HCT116 (cell line): ENCODE measurements at regions not wholly inside any gene's neighbourhood (a gene's known extent, or its start where the extent isn't known, plus 50 kb on each side); places are given as distances from the start of the nearest gene placed in this dataset.

ENCODE experiments used
- ATAC-seq: fragments of 200-7000 bp; cut with Tn5 transposase; 2 replicates; pipeline ENCODE4 v1.9.1; 2020; ENCODE audit warnings: mild to moderate bottlenecking, moderate library complexity
- BruUV-seq: library from RNA; stranded (reverse); fragments of 400-500 nt; replicated peaks from 2 replicates; lab custom pipeline; 2021; lab: Mats Ljungman, UMichigan
- CTCF ChIA-PET: fragments of 300-600 bp; sonication (Branson Sonifier 250); formaldehyde crosslinking; loops from one replicate; lab custom pipeline; 2021; ENCODE audit warnings: antibody characterized with exemption; lab: Charles Lee
- POLR2A ChIA-PET: fragments of 300-600, 350-600 bp; sonication (Branson Sonifier 250); formaldehyde crosslinking; loops from one replicate; lab custom pipeline; 2021; ENCODE audit warnings: antibody characterized with exemption; lab: Charles Lee
- RAD21 ChIA-PET, 2 experiments: fragments of 300-600 bp; sonication (Branson Sonifier 250); formaldehyde crosslinking; loops; one replicate each; lab custom pipeline; 2023; ENCODE audit warnings: low total read pairs in 2 of 2; ENCODE audit not compliant: uncharacterized antibody in 2 of 2, unreplicated experiment in 2 of 2, low non-redundant PET in 1 of 2; lab: Charles Lee
- DNase-seq: peaks from one replicate; pipeline ENCODE4 v3.0.0-alpha.2; 2010; ENCODE audit warnings: low read depth, low spot score
- H2AFZ ChIP-seq: fragments of 200-600 bp; shearing (Covaris generic), sonication (generic); 2 replicates; pipeline ENCODE4 v1.6.1; 2017; ENCODE audit warnings: low read depth, mixed run types, mixed read lengths, antibody characterized with exemption, low read length; ENCODE audit not compliant: poor library complexity, severe bottlenecking
- H3K27ac ChIP-seq: 2 replicates; pipeline ENCODE4 v1.5.1; 2012; ENCODE audit warnings: low read depth, low read length
- H3K27me3 ChIP-seq: fragments of 200-600 bp; sonication (generic); 2 replicates; pipeline ENCODE4 v1.6.1; 2016; ENCODE audit warnings: mixed run types, low read length, mixed read lengths; ENCODE audit not compliant: insufficient read depth
- H3K36me3 ChIP-seq, 2 experiments: fragments of 200-500 bp in 1 of 2; fragments of 200-600 bp in 1 of 2; sonication (Bioruptor generic) in 1 of 2; sonication (generic) in 1 of 2; 2 replicates each; pipeline versions ENCODE4 v1.5.1 to v1.6.1; 2014 to 2016; ENCODE audit warnings: low read length in 2 of 2, inconsistent platforms in 1 of 2, mixed read lengths in 1 of 2, mixed run types in 1 of 2; ENCODE audit not compliant: insufficient read depth in 2 of 2, control insufficient read depth in 1 of 2
- H3K4me1 ChIP-seq, 2 experiments: fragments of 200-600 bp in 1 of 2; sonication (generic) in 1 of 2; 2 replicates each; pipeline versions ENCODE4 v1.5.1 to v1.6.1; 2012 to 2017; ENCODE audit warnings: low read length in 2 of 2, inconsistent platforms in 1 of 2, mild to moderate bottlenecking in 1 of 2, mixed read lengths in 1 of 2, mixed run types in 1 of 2, moderate library complexity in 1 of 2; ENCODE audit not compliant: insufficient read depth in 2 of 2, control insufficient read depth in 1 of 2
- H3K4me2 ChIP-seq: fragments of 200-600 bp; sonication (generic); 2 replicates; pipeline ENCODE4 v1.6.1; 2017; ENCODE audit warnings: mixed run types, low read length, mixed read lengths
- H3K4me3 ChIP-seq, 2 experiments: fragments of 200-600 bp in 1 of 2; sonication (generic) in 1 of 2; replicated peaks in 1 of 2; 2 replicates each; pipeline ENCODE4 v1.5.1; 2011 to 2016; ENCODE audit warnings: low read length in 2 of 2, control low read depth in 1 of 2, low read depth in 1 of 2, mild to moderate bottlenecking in 1 of 2, mixed read lengths in 1 of 2, mixed run types in 1 of 2
- H3K79me2 ChIP-seq: fragments of 200-600 bp; sonication (generic); 2 replicates; pipeline ENCODE4 v1.6.1; 2017; ENCODE audit warnings: mild to moderate bottlenecking, mixed run types, low read length, moderate library complexity, mixed read lengths; ENCODE audit not compliant: insufficient read depth
- H3K9ac ChIP-seq: fragments of 200-600 bp; sonication (generic); 2 replicates; pipeline ENCODE4 v1.6.1; 2016; ENCODE audit warnings: low read length, mixed read lengths
- H3K9me2 ChIP-seq: fragments of 200-600 bp; sonication (generic), shearing (Covaris generic); 2 replicates; pipeline ENCODE4 v1.6.1; 2017; ENCODE audit warnings: mixed run types, mild to moderate bottlenecking, moderate library complexity; ENCODE audit not compliant: insufficient read depth
- H3K9me3 ChIP-seq, 2 experiments: fragments of 200-500 bp in 1 of 2; fragments of 200-600 bp in 1 of 2; sonication (Bioruptor generic) in 1 of 2; sonication (generic) in 1 of 2; 2 replicates each; pipeline ENCODE4 v1.6.1; 2014 to 2017; ENCODE audit warnings: low read length in 2 of 2, mixed read lengths in 2 of 2, inconsistent platforms in 1 of 2, low read depth in 1 of 2, mild to moderate bottlenecking in 1 of 2, mixed run types in 1 of 2, moderate library complexity in 1 of 2; ENCODE audit not compliant: control insufficient read depth in 1 of 2, insufficient read depth in 1 of 2
- H4K20me1 ChIP-seq: fragments of 200-600 bp; sonication (generic), shearing (Covaris generic); 2 replicates; pipeline ENCODE4 v1.6.1; 2017; ENCODE audit warnings: mixed run types, mild to moderate bottlenecking, moderate library complexity; ENCODE audit not compliant: insufficient read depth
- ATF3 ChIP-seq: IDR thresholded peaks from 2 replicates; pipeline ENCODE4 v1.6.1; 2012
- CBX3 ChIP-seq: IDR thresholded peaks from 2 replicates; pipeline ENCODE4 v1.6.1; 2012; ENCODE audit warnings: low read depth
- CEBPB ChIP-seq: IDR thresholded peaks from 2 replicates; pipeline ENCODE4 v1.6.1; 2012; ENCODE audit warnings: low read depth
- EZH2phosphoT487 ChIP-seq: fragments of 200-600 bp; IDR thresholded peaks from 2 replicates; pipeline ENCODE4 v1.6.1; 2018; ENCODE audit warnings: antibody characterized with exemption, borderline replicate concordance
- FOSL1 ChIP-seq: IDR thresholded peaks from 2 replicates; pipeline ENCODE4 v1.6.1; 2012; ENCODE audit warnings: low read depth
- JUND ChIP-seq: IDR thresholded peaks from 2 replicates; pipeline ENCODE4 v1.6.1; 2012
- MAX ChIP-seq: IDR thresholded peaks from 2 replicates; pipeline ENCODE4 v1.6.1; 2012
- POLR2A ChIP-seq: IDR thresholded peaks from 2 replicates; pipeline ENCODE4 v1.7.0; 2011; ENCODE audit warnings: borderline replicate concordance; ENCODE audit not compliant: insufficient read depth, insufficient read length; ENCODE audit errors: extremely low read depth
- POLR2AphosphoS5 ChIP-seq: IDR thresholded peaks from 2 replicates; pipeline ENCODE4 v1.6.1; 2011; ENCODE audit warnings: mild to moderate bottlenecking, low read depth, low read length, moderate library complexity
- RAD21 ChIP-seq: IDR thresholded peaks from 2 replicates; pipeline ENCODE4 v1.6.1; 2012; ENCODE audit warnings: low read depth, mild to moderate bottlenecking
- REST ChIP-seq: IDR thresholded peaks from 2 replicates; pipeline ENCODE4 v1.6.1; 2012; ENCODE audit warnings: low read depth
- SIN3A ChIP-seq: IDR thresholded peaks from 2 replicates; pipeline ENCODE4 v1.6.1; 2012; ENCODE audit warnings: low read depth
- TCF7L2 ChIP-seq: IDR thresholded peaks from 2 replicates; pipeline ENCODE4 v1.7.0; 2011; ENCODE audit warnings: borderline replicate concordance, inconsistent platforms; ENCODE audit not compliant: insufficient read depth, insufficient read length; ENCODE audit errors: extremely low read depth
- YY1 ChIP-seq: IDR thresholded peaks from 2 replicates; pipeline ENCODE4 v1.6.1; 2011; ENCODE audit warnings: low read length, low read depth, moderate library complexity, mild to moderate bottlenecking; ENCODE audit not compliant: insufficient replicate concordance; ENCODE audit errors: extremely low read depth
- ZBTB33 ChIP-seq: IDR thresholded peaks from 2 replicates; pipeline ENCODE4 v1.6.1; 2011; ENCODE audit warnings: mild to moderate bottlenecking, low read length, moderate library complexity; ENCODE audit not compliant: insufficient replicate concordance; ENCODE audit errors: extremely low read depth
- ZFX ChIP-seq: fragments of 450-650 bp; IDR thresholded peaks from 2 replicates; pipeline ENCODE4 v1.6.1; 2017
- ZNF274 ChIP-seq: fragments of 200-500 bp; sonication (Bioruptor generic); IDR thresholded peaks from 2 replicates; pipeline ENCODE4 v1.6.1; 2014; ENCODE audit warnings: mild to moderate bottlenecking, low read depth, low read length, inconsistent platforms
- intact Hi-C: fragments of 100-400 bp; cut with micrococcal nuclease; formaldehyde crosslinking; loops from 2 replicates; pipeline ENCODE4 v1.10.0; 2022

GRCh38 chr4:92184566-92184965 is 119.2 kb upstream of the GRID2 start:
- ATAC-seq: no peak
- no peak overlapping the region for H2AFZ ChIP-seq
- intact Hi-C loops: no loop called here
- CTCF ChIA-PET: no interaction called here
- no peaks in the 10 kb centered on the region for H3K9me3 ChIP-seq
- no peaks in the 10 kb centered on the region for H4K20me1 ChIP-seq
- no peak overlapping the region for H3K4me2 ChIP-seq
- H3K4me1 ChIP-seq: no peaks in the 10 kb centered on the region
- H3K36me3 ChIP-seq: no peaks in the 10 kb centered on the region
- H3K27ac ChIP-seq: no peak overlapping the region
- peaks cover 4% of the 10 kb centered on the region; the same call in 1 of the 2 replicates for H3K9me2 ChIP-seq
- no peak for TF ChIP-seq EZH2phosphoT487
- no peak for TF ChIP-seq TCF7L2
- TF ChIP-seq ZFX: no peak
- TF ChIP-seq FOSL1: no peak
- no peak for TF ChIP-seq CEBPB
- TF ChIP-seq, all 23 proteins: peak for 0
- H3K79me2 ChIP-seq: no peaks in the 10 kb centered on the region
- no peak overlapping the region for H3K4me3 ChIP-seq
- no TSS peak for BruUV-seq
- H3K27me3 ChIP-seq: no peaks in the 10 kb centered on the region
- RAD21 ChIA-PET: no interaction called here
- H3K9ac ChIP-seq: no peak overlapping the region
- POLR2A ChIA-PET: no interaction called here
- DNase-seq: no peak

- Histone ChIP-seq H3K36me3 (no peaks in the 10 kb centered on the region), H3K27me3 (no peaks in the 10 kb centered on the region), H3K79me2 (no peaks in the 10 kb centered on the region), H4K20me1 (no peaks in the 10 kb centered on the region), H3K9me2 (peaks cover 4% of the 10 kb centered on the region; the same call in 1 of the 2 replicates), H3K9ac (no peak overlapping the region), H3K27ac (no peak overlapping the region), H2AFZ (no peak overlapping the region), H3K4me3 (no peak overlapping the region), H3K4me1 (no peaks in the 10 kb centered on the region), H3K4me2 (no peak overlapping the region), H3K9me3 (no peaks in the 10 kb centered on the region)
- ChIA-PET POLR2A (no interaction called here), RAD21 (no interaction called here), CTCF (no interaction called here)
- intact Hi-C loops: no loop called here
- DNase-seq (no peak), ATAC-seq (no peak)
- no TSS peak for BruUV-seq
- TF ChIP-seq ZBTB33 (no peak), POLR2A (no peak), SIN3A (no peak), MAX (no peak), YY1 (no peak), REST (no peak), CEBPB (no peak), CBX3 (no peak), EZH2phosphoT487 (no peak), ZNF274 (no peak), RAD21 (no peak), JUND (no peak), ATF3 (no peak), POLR2AphosphoS5 (no peak)
These were observed 117.5 kb upstream of the GRID2 start for GRCh38 chr4:92186239-92186638.
